GM18861 (cell line): ENCODE measurements at regions not wholly inside any gene's neighbourhood (a gene's known extent, or its start where the extent isn't known, plus 50 kb on each side); places are given as distances from the start of the nearest gene placed in this dataset.

Experiments used
- ATAC-seq: cut with Tn5 transposase; IDR thresholded peaks from one replicate; pipeline ENCODE4 v1.9.1; 2021; ENCODE audit not compliant: unreplicated experiment

DNA sequence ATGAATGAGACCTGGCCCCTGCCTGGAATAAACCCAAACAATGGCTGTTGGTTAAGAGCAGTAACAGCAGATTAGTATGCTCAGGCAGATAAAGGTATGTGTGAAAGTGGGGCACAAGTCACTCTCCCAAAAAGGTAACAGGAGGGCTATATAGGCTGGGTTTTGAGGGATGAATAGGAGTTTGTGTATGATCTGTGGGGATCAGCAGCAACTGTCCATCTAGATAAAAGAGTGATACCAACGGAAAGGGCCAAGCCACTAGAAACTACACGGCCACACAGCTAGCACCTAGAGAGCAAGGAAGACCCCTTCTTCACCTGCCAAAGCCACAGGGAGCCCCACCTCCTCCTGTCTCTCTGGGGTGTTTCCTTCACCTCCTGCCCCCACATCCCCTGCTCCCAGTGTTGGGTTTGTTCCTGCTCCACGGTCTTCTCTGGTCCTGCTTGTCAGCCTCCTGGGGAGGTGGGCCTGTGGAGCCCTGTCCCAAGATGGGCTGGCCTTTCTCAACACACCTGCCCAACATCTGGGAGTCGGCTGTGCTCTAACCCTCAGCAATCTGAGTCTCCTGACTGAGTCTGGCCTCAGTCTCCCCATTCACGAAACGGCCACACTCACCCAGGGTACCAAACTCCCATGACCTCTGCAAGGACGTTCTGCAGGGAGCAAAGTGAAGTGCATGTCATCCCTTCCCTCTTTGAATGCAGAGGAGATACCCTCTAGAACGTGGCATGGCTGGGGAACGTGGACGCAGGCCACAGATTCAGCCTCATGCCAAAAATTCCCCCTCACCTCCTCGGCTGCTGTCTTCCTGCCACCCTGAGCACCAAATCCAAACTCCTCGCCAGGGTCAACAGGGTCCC lies 108.2 kb downstream of the NCOR2 start:
- no peak for ATAC-seq

GRCh38 chr12:124458220-124458991 lies 109.0 kb downstream of the NCOR2 start:
- no peak for ATAC-seq

GRCh38 chr12:124457287-124458219 lies 109.9 kb downstream of the NCOR2 start:
- peak; percentile 24 for ATAC-seq

DNA sequence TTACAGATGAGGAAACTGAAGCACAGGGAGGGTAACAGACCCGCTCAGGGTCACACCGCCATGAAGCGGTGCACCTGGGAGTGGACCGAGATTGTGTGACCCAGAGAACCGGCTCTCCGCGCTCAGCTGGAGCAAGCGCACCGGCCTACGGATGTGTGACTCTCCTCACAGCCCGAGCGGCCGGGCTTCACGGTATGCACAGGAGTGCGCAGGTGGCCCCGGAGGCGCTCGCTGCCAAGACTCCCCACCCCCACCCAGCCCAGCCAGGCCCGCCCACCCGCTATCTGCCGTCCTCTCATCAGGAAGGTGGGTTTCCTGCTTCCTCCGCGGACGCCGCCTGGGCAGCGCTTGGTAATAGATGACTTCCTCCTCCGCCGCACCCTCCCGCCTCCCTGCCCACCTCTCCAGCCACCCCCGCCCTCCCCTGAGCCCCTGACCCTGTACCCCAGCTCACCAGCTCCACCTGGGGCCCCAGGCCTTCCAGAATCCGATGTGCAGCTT lies 110.7 kb downstream of the NCOR2 start:
- ATAC-seq = no peak

DNA sequence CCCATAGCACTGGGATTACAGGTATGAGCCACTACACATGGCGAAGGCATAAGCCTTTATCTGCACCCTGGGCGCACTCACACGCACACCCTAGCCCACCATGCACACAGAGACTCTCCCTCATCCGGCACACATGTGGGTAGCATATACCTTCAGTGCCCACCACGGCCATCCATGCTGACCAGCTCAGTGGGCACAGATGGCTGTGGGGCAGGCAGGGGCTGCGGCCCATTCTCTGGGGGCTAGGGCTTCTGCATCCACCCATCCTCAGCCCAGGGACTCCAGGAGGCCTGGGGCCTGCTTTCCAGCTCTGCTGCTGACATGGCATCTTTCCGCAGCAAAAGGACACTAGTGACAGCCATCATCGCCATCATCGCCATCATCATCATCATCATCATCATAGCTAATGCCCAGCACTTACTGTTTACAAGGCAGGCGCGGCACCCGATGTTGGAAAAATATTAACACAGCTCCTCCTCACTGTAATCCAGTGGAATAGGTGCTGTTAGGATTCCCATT lies 111.2 kb downstream of the NCOR2 start:
- ATAC-seq = no peak

DNA sequence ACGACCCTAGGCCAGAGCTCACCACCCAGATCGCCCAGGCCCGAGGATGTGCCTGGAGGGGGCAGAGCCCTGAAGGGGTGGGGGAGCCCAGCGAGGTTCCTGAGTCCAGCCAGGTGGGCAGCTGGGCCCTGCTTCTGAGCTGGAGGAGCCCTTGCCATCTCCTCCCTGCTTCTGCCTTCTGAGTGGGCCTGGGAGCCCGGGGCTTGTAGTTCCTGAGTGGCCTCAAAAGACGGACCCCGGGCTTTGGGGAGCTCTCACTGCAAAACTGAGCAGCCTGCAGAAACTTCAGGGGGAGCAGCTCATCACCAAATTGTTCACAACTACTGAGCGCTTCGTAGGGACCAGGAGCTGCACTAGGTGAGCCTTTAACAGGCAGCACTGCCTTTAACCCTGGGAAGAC lies 112.1 kb downstream of the NCOR2 start:
- no peak for ATAC-seq

DNA sequence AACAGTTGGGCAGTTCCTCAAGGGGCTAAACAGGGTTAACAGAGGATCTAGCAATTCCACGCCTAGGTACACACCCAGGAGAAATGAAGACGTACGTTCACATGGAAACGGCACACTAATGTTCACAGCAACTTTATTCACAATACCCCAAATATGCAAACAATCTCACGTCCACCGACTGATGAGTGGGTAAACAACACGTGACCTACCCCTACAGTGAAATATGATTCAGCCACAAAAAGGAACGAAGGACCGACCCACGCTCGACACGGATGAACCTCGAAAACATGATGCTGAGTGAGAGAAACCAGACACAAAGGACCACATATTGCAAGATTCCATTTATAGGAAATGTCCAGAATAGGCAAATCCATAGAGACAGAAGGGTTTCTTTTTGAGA lies 112.7 kb downstream of the NCOR2 start:
- ATAC-seq = no peak

DNA sequence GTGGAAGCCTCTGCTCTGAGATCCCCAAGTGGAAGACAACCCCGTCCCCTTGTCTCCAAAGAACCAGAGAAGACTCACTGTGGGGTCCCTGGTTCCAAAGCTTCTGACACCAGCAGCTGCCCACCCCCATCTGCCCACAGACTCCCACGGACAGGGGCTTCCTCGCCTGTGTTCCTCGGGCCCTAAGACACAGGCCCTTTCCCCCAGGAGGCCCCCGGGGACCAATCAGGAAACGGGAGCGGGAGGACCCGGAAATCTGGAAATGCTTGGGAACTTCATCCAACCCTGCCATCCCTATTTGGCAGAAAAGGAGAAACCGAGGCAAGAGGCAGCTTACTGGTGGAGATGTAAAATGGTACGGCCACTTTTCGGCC lies 113.1 kb downstream of the NCOR2 start:
- no peak for ATAC-seq

DNA sequence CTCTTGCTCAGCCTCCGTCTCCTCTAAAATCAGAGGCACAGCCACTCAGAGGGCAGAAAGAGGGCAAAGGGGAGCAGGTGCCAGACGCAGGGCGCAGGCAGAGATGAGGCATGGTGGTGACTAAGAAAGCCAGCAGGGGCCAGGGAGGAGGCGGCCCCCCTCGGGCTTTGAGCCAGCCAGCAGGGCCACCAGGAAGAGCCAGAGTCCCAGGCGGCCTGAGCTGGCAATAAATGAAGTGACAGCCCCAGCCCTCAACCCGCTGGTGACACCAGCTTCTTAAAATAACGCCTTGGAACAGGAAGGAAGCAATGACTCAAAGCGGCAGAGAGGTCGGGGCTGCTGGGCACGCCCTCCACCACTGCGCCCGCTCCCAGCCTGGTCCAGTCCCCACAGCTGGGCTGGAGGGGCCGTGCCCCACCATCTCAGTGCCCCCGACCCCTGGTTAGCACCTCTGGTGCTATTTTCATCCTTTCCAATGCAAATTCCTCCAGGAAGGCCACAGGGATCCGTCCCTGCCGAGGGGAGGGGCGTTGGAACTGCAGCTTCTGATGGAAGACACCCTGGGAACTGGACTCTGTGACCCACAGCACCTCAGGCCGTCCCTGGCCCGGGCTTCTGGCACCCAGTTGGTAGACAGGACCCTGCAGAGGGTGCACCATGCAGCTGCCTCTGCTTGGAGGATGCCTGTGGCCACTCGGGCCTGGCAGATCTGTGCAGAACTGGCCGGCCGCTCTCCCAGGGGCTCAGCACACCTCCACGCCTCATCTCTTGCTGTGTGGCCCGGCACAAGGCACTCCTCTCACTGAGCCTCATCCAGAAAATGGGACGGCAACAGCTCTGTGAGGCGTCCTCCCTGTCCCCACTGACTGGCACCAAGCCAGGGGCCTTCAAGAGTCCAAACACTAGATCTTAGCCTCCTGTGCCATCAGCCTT lies 113.7 kb downstream of the NCOR2 start:
- ATAC-seq = peak; percentile 68

- no peak for ATAC-seq
Measured at GRCh38 chr12:124452576-124453331, 114.7 kb downstream of the NCOR2 start.

DNA sequence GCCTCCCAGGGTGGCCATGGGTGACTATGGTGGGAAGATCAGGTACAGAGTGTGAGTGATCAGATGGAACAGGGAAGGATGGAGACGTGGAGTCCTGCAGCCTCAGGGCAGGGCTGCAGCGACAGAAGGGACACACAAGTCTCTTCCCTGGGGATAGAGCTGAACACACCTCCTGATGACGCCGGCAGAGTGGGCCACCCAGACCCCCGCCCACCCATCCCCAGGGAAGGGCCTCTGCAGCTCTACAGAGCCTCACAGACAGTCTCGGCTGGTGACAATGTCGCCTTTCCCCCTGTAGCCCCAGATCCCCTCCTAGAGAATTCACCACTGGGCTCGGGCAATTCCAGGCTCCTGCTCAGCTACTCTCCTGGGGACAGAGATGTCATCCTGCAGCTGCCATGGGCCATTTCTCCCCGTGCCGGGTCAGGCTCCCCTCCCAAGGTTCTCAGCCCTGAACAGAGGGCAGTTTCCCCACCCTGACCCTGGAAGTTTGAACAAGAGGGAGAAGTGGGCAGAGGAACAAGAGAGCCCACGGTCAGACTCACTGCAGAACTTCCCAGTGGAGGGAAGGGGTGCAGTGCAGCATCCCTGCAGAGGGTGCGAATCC lies 115.7 kb downstream of the NCOR2 start:
- ATAC-seq = no peak

GRCh38 chr12:124451016-124451415 lies 116.4 kb downstream of the NCOR2 start:
- ATAC-seq = no peak

GRCh38 chr12:124450376-124450750 lies 117.0 kb downstream of the NCOR2 start:
- no peak for ATAC-seq

DNA sequence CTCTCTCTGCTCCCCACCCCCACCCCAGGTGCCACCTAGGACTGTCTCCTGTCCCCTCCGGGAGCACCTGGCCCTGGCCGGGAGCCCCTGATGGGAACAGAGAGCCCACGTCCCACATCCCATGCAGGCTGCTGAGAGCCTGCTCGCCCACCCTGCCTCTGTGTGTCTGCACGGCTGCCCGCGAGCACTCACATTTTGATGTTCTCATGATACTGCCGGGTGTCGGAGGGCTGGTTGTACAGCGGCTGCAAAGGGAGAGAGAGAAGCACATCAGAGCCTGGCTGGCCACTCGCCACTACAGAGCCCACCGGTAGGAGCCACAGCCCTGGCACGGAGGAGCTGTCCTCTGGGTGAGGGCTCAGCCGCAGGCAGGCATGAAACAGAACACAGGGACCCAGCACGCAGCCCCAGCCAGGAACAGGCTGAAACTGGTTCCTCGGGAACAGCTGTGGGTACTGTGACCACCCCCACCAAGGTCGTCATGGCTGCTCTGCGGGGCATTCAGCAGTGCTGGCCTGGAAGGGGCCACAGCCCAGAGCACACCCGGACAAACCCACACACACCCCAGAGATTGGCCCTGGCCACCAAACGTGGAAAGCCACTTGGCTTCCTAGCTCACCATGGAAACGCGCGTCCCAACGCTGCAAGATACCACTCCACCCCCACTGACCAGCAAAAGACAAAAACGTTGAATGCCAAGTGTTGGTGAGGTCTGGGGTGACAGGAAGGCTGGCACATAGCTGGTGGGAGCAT lies 117.6 kb downstream of the NCOR2 start:
- ATAC-seq = no peak

DNA sequence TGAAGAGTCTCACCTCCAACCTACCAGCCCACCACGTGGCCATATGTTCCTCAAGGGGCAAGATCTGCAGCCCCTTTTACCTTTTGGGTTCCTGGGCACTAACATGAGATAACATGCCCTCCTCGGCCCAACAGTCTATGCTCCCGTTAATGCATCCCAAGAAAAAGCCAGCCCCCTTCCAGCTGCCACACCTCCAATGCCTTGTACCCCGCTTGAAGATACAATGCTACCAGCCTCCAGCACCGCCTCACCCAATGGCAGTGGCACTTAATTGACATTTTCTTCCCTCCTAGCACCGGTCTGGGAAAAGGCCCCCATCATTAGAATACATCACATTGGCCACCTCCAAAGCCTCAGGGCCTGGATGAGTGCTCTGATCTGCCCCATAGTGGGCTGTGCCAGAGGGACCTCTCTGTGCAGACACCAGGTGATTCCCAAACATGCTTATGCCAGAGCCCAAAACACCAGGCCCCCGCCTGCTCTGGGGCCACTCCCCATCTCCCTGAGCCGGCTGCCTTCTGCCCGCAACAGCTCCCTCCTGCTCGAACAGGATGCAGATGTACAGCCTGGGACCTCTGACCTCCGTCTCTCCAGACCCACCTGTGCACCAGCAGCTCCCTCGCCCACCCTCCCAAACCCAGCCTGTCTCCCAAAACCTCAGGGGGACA lies 118.3 kb downstream of the NCOR2 start:
- ATAC-seq = no peak

- no peak for ATAC-seq
Measured at GRCh38 chr12:124448241-124448954, 119.0 kb downstream of the NCOR2 start.

- ATAC-seq = no peak
Measured at GRCh38 chr12:124446364-124446763, 121.0 kb downstream of the NCOR2 start.
